Mucosa of descending colon (tissue), 3 donors: ENCODE measurements at regions not wholly inside any gene's neighbourhood (a gene's known extent, or its start where the extent isn't known, plus 50 kb on each side); places are given as distances from the start of the nearest gene placed in this dataset.
A peak's percentile ranks its signal among the peaks of the same experiment; 100 is the strongest.

Experiments used
- ATAC-seq: fragments of 200-7000 bp; cut with Tn5 transposase; one replicate; pipeline ENCODE4 v1.9.1; 2020; ENCODE audit warnings: mild to moderate bottlenecking, moderate library complexity
- DNase-seq, 3 donors: peaks; one replicate each; pipeline ENCODE4 v3.0.0-alpha.2; 2020
- H3K36me3 ChIP-seq: fragments of 200-600 bp; one replicate; pipeline ENCODE4 v1.8.0; 2021; ENCODE audit warnings: low read depth, mild to moderate bottlenecking
- H3K4me1 ChIP-seq: fragments of 200-600 bp; one replicate; pipeline ENCODE4 v1.8.0; 2021; ENCODE audit warnings: low read depth, mild to moderate bottlenecking
- H3K4me3 ChIP-seq: fragments of 200-600 bp; one replicate; pipeline ENCODE4 v1.8.0; 2021; ENCODE audit warnings: mild to moderate bottlenecking
- H3K9me3 ChIP-seq: fragments of 200-600 bp; one replicate; pipeline ENCODE4 v1.8.0; 2021; ENCODE audit warnings: mild to moderate bottlenecking
- intact Hi-C, 2 donors: fragments of 100-400 bp; cut with DNase I in 1 of 2; cut with micrococcal nuclease in 1 of 2; formaldehyde crosslinking; loops; one replicate each; pipeline versions ENCODE4 v1.11.0 to v1.11.1; 2022; cut with DNase I, micrococcal nuclease
- TF ChIP-seq, protein P1 (sequence below): fragments of 200-600 bp; IDR thresholded peaks from one replicate; pipeline ENCODE4 v1.8.0; 2022; ENCODE audit warnings: antibody characterized with exemption, mild to moderate bottlenecking
- donor health status: DM: no; HTN: no; CAD: no; lungs with moderate emphysema.
- donor health status: DM: no; HTN: no; CAD: no.
- donor health status: DM: no; HTN: yes; CAD: no.

DNA sequence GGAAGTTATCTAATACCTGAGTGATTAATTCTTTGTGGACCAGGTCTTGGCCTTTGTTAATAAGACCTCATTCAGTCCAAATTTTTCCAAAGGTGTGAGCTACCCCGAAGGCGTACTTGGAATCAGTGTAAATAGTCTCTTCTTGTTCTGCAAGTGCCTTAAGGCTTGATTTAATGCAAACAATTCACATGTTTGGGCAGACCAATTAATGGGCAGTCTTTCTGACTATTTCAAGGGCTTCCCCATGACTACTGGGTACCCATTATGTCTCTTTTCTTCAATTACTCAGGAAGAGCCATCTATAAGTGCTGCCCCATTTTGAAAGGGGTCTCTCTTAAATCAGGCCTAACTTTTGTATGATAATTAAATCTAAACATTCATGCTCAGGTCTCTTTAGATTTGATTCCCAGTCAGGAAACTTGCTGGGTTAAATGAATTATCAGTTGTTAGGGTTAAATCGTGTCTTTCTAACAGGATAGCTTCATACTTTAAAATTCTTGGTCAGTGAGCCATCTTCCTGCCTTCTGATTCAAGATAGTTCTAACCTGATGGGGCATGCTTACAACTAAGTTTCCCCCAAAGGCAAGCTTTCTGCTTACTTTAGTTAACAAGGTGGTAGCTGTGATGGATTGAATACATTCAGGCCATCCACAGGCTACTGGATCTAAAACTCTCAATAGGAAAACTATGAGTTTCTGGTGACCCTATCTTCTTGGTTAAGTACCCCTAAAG, 179.6 kb downstream of the CCNG2 start:
- no peaks in the 10 kb centered on the region for H3K36me3 ChIP-seq
- intact Hi-C loops, result no loop called here
- H3K4me3 ChIP-seq, result no peak overlapping the region
- TF ChIP-seq, protein P1, sequence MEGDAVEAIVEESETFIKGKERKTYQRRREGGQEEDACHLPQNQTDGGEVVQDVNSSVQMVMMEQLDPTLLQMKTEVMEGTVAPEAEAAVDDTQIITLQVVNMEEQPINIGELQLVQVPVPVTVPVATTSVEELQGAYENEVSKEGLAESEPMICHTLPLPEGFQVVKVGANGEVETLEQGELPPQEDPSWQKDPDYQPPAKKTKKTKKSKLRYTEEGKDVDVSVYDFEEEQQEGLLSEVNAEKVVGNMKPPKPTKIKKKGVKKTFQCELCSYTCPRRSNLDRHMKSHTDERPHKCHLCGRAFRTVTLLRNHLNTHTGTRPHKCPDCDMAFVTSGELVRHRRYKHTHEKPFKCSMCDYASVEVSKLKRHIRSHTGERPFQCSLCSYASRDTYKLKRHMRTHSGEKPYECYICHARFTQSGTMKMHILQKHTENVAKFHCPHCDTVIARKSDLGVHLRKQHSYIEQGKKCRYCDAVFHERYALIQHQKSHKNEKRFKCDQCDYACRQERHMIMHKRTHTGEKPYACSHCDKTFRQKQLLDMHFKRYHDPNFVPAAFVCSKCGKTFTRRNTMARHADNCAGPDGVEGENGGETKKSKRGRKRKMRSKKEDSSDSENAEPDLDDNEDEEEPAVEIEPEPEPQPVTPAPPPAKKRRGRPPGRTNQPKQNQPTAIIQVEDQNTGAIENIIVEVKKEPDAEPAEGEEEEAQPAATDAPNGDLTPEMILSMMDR, result no peak
- ATAC-seq, result no peak
- peaks cover 25% of the 10 kb centered on the region for H3K9me3 ChIP-seq
- no peaks in the 10 kb centered on the region for H3K4me1 ChIP-seq
- no peak for DNase-seq

DNA sequence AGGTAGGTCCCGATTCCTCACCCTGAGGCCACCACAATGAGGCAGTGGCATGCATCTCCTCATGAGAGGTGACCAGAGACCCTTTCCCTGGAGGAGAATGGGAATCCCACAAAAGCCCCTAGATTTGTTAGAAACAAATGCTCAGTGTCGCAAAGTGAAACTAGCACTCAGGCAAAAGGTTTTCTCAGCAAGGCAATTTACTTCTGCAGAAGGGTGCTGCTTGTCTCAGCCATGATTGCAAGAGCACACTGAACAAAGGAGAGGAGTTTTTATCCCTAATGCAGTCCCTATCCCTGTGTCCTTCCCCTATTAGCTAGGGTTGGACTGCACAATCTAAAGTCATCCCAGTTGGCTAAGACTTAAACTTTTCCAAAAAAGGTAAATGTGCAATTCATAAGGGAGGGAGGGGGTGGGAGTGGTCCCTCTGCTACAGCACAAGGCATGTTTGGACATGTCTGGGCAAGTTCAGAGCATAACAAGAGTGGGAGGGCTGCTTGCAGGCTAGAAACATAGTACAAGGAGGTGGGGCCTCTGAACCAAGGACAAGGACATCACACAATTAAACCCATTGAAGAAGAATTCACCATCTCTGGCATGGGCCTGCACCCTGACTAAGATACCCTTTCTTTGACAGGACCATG, 185.3 kb downstream of the CCNG2 start:
- H3K4me1 ChIP-seq, result no peaks in the 10 kb centered on the region
- TF ChIP-seq, protein P1, result no peak
- intact Hi-C loops, result no loop called here
- H3K9me3 ChIP-seq, result peaks cover 13% of the 10 kb centered on the region
- H3K4me3 ChIP-seq, result no peak overlapping the region
- no peak for ATAC-seq
- no peak for DNase-seq
- no peaks in the 10 kb centered on the region for H3K36me3 ChIP-seq

DNA sequence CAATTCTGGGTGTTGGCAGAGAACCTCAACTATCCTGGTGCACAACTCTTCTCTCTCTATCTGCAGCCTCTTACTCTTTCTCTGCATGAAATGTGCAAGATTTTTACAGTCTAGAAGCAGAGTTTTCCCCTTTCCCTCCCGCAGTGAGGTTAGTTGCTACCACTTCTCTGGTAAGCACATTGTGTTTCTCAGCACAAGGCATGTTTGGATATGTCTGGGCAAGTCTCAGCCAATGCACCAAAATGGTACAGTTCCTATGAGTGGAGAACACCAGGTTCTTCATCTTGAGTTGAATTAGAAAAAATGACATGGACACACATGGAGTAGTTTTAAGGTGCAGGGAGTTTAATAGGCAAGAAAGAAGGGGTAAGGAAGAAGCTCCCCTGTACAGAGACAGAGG, 187.0 kb downstream of the CCNG2 start:
- H3K36me3 ChIP-seq, result no peaks in the 10 kb centered on the region
- no peak for ATAC-seq
- no peak overlapping the region for H3K4me3 ChIP-seq
- intact Hi-C loops, result no loop called here
- no peak for DNase-seq
- peaks cover 13% of the 10 kb centered on the region for H3K9me3 ChIP-seq
- TF ChIP-seq, protein P1, result no peak
- H3K4me1 ChIP-seq, result peaks cover 4% of the 10 kb centered on the region

DNA sequence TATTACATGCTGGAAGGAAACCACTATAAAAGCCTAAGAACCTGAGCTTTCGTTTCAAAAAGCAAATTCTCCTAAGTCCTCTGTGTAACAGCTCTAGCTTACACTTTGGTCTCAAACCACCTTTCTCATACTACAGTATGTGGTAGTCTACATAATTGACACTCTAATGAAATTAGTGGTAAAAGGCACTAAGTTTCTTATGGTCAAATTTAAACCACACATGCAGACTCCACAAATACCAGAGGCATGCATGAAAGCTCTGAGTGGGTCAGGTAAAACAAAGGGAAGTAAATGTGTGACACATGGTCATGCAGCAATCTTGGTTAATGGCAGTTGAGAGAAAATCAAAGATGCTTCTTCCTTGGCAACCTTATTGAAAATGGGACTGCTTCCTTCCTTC, 187.8 kb downstream of the CCNG2 start:
- Histone ChIP-seq H3K4me3 (no peak overlapping the region), H3K36me3 (no peaks in the 10 kb centered on the region), H3K9me3 (peaks cover 13% of the 10 kb centered on the region), H3K4me1 (peaks cover 4% of the 10 kb centered on the region)
- intact Hi-C loops, result no loop called here
- TF ChIP-seq, protein P1, result no peak
- DNase-seq, result no peak
- ATAC-seq, result no peak

DNA sequence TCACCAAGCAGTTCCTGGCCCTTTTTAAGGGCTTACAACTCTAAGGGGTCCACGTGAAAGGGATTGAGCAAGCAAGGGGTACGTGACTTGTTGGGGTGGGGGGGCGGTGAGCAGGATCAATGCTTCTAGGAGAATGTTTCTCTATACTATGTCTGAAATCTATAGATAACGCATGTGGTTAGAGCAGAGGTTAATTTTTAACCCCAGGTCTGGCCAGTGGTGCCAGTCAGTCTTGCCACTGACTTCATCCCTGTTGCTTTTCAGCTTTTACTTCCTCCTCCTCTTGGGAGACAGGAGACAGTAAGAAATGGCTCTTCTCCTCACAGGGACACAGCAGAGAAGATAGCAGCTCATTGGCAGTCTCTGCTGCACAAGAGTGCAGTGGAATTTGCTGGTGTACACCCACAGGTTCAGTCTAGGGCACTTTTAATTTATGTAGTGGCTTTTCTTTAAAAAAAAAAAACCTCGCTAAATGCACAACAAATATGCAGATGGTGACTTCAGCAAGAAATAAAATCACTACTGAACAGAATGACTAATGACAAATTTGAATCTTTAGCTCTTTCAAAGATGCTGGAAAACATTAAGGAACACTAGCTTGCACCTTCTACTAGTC, 190.5 kb downstream of the CCNG2 start:
- ATAC-seq, result peak; percentile 95
- peak in 2 of 3 donors; percentile 34 to 55 for DNase-seq
- H3K36me3 ChIP-seq, result no peaks in the 10 kb centered on the region
- H3K4me3 ChIP-seq, result no peak overlapping the region
- TF ChIP-seq, protein P1, result no peak
- intact Hi-C loops, result no loop called here
- H3K9me3 ChIP-seq, result peaks cover 7% of the 10 kb centered on the region
- peaks cover 4% of the 10 kb centered on the region for H3K4me1 ChIP-seq
